ENCODE measurements at regions not wholly inside any gene's neighbourhood (a gene's known extent, or its start where the extent isn't known, plus 50 kb on each side); places are given as distances from the start of the nearest gene placed in this dataset.
A peak's percentile ranks its signal among the peaks of the same experiment; 100 is the strongest.

- H3K4me3 Mint-ChIP-seq = peak overlapping the region in 1 of 10 donors; percentile 39
- ChIA-PET POLR2A (interaction anchor here (1.6 kb wide), 1 partner anchor 61 kb away, joined by 3 read pairs; no protein-coding TSS in a partner anchor), CTCF (no interaction called here)
- intact Hi-C loops (cut with micrococcal nuclease) = no loop called here
- H3K36me3 ChIP-seq (ENCODE audit: control insufficient read depth in 2 of 3, insufficient read depth in 3 of 3, low read length in 3 of 3) = no peaks in the 10 kb centered on the region
- no peak overlapping the region for H3K4me3 ChIP-seq (ENCODE audit: low read length)
- peaks cover 5 to 39% (median 14%) of the 10 kb centered on the region in 7 donors for H3K4me1 Mint-ChIP-seq
- ATAC-seq (no peak), DNase-seq (no peak)
- no peaks in the 10 kb centered on the region for H3K27me3 ChIP-seq (ENCODE audit: control insufficient read depth in 2 of 2, insufficient read depth in 2 of 2, low read length in 2 of 2)
- no peaks in the 10 kb centered on the region for H3K9me3 ChIP-seq (ENCODE audit: control insufficient read depth in 2 of 3, low read length in 3 of 3)
- no peak overlapping the region for H3K27ac ChIP-seq (ENCODE audit: low read depth, low read length)
- H3K9me3 Mint-ChIP-seq = peaks cover 0 to 10% (median 0%) of the 10 kb centered on the region in 11 donors
- peaks cover 0 to 5% (median 3%) of the 10 kb centered on the region in 5 donors for H3K36me3 Mint-ChIP-seq
- no peaks in the 10 kb centered on the region for H3K27me3 Mint-ChIP-seq
- peaks cover 3 to 4% of the 10 kb centered on the region in 2 donors for H3K4me1 ChIP-seq (ENCODE audit: control insufficient read depth in 2 of 2, insufficient read depth in 2 of 2, low read length in 2 of 2)
- H3K27ac Mint-ChIP-seq = peak overlapping the region in 1 of 9 donors; percentile 37
Measured at GRCh38 chr12:91948504-91948903, 197.1 kb downstream of the BTG1 start.

- Mint-ChIP-seq H3K36me3 (peaks cover 0 to 8% (median 6%) of the 10 kb centered on the region in 5 donors), H3K4me1 (peaks cover 5 to 35% (median 14%) of the 10 kb centered on the region in 7 donors), H3K27me3 (peaks cover 0 to 3% (median 0%) of the 10 kb centered on the region in 5 donors), H3K27ac (peak overlapping the region in 3 of 9 donors; percentile 26 to 66 (median 26)), H3K4me3 (no peak overlapping the region), H3K9me3 (peaks cover 0 to 20% (median 1%) of the 10 kb centered on the region in 11 donors)
- Histone ChIP-seq H3K36me3 (ENCODE audit: control insufficient read depth in 2 of 3, insufficient read depth in 3 of 3, low read length in 3 of 3) (no peaks in the 10 kb centered on the region), H3K27ac (ENCODE audit: low read depth, low read length) (no peak overlapping the region), H3K27me3 (ENCODE audit: control insufficient read depth in 2 of 2, insufficient read depth in 2 of 2, low read length in 2 of 2) (no peaks in the 10 kb centered on the region), H3K9me3 (ENCODE audit: control insufficient read depth in 2 of 3, low read length in 3 of 3) (no peaks in the 10 kb centered on the region), H3K4me3 (ENCODE audit: low read length) (no peak overlapping the region), H3K4me1 (ENCODE audit: control insufficient read depth in 2 of 2, insufficient read depth in 2 of 2, low read length in 2 of 2) (peaks cover 3 to 4% of the 10 kb centered on the region in 2 donors)
- ATAC-seq (peak; percentile 53), DNase-seq (peak in 1 of 9 donors; percentile 25)
- ChIA-PET CTCF (no interaction called here), POLR2A (interaction anchor here (0.8 to 1.6 kb wide), 2 partner anchors 42 to 60 kb away, joined by 3 read pairs; no protein-coding TSS in a partner anchor)
- intact Hi-C loops (cut with micrococcal nuclease) = no loop called here
Measured at GRCh38 chr12:91947459-91947858, 198.2 kb downstream of the BTG1 start.

DNA sequence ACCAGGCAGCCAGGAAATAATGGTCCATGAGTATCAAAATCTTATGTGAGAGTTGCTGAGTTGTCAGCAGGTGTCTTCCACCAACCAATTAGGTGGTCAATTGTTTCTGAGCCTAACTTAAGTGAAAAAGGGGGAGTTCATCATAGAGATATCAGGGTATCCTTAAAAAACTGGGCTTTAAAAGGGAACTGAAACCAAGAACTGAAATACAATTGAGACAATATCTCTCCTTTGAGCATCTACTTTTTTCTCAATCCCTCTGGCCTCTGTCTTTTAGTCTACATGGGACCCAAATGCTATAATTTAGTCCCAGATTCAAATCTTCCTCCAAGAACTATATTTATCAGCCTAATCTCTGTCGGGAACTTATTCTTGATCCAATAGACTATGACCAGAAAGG lies 201.0 kb downstream of the BTG1 start:
- no peak overlapping the region for H3K27ac Mint-ChIP-seq
- Histone ChIP-seq H3K27me3 (ENCODE audit: control insufficient read depth in 2 of 2, insufficient read depth in 2 of 2, low read length in 2 of 2) (no peaks in the 10 kb centered on the region), H3K36me3 (ENCODE audit: control insufficient read depth in 2 of 3, insufficient read depth in 3 of 3, low read length in 3 of 3) (no peaks in the 10 kb centered on the region), H3K4me1 (ENCODE audit: control insufficient read depth in 2 of 2, insufficient read depth in 2 of 2, low read length in 2 of 2) (peaks cover 3 to 4% of the 10 kb centered on the region in 2 donors), H3K9me3 (ENCODE audit: control insufficient read depth in 2 of 3, low read length in 3 of 3) (no peaks in the 10 kb centered on the region), H3K4me3 (ENCODE audit: low read length) (no peak overlapping the region), H3K27ac (ENCODE audit: low read depth, low read length) (no peak overlapping the region)
- ChIA-PET POLR2A (no interaction called here), CTCF (no interaction called here)
- H3K36me3 Mint-ChIP-seq = peaks cover 0 to 8% (median 6%) of the 10 kb centered on the region in 5 donors
- peaks cover 0 to 3% (median 0%) of the 10 kb centered on the region in 5 donors for H3K27me3 Mint-ChIP-seq
- peaks cover 5 to 34% (median 14%) of the 10 kb centered on the region in 7 donors for H3K4me1 Mint-ChIP-seq
- DNase-seq (no peak), ATAC-seq (no peak)
- intact Hi-C loops (cut with micrococcal nuclease) = no loop called here
- peaks cover 0 to 33% (median 3%) of the 10 kb centered on the region in 11 donors for H3K9me3 Mint-ChIP-seq
- no peak overlapping the region for H3K4me3 Mint-ChIP-seq

GRCh38 chr12:91940826-91941570 lies 204.6 kb downstream of the BTG1 start:
- no peaks in the 10 kb centered on the region for H3K9me3 ChIP-seq (ENCODE audit: control insufficient read depth in 2 of 3, low read length in 3 of 3)
- ChIA-PET CTCF (no interaction called here), POLR2A (interaction anchor here (0.6 kb wide), 1 partner anchor 191 kb away, joined by 3 read pairs; no protein-coding TSS in a partner anchor)
- no peak overlapping the region for H3K4me3 ChIP-seq (ENCODE audit: low read length)
- Mint-ChIP-seq H3K4me3 (no peak overlapping the region), H3K27ac (no peak overlapping the region), H3K36me3 (peaks cover 5 to 14% (median 6%) of the 10 kb centered on the region in 5 donors), H3K4me1 (peaks cover 0 to 23% (median 8%) of the 10 kb centered on the region in 7 donors), H3K9me3 (peaks cover 0 to 33% (median 3%) of the 10 kb centered on the region in 11 donors), H3K27me3 (peaks cover 0 to 3% (median 0%) of the 10 kb centered on the region in 5 donors)
- intact Hi-C loops (cut with micrococcal nuclease) = no loop called here
- no peaks in the 10 kb centered on the region for H3K4me1 ChIP-seq (ENCODE audit: control insufficient read depth in 2 of 2, insufficient read depth in 2 of 2, low read length in 2 of 2)
- no peaks in the 10 kb centered on the region for H3K27me3 ChIP-seq (ENCODE audit: control insufficient read depth in 2 of 2, insufficient read depth in 2 of 2, low read length in 2 of 2)
- H3K36me3 ChIP-seq (ENCODE audit: control insufficient read depth in 2 of 3, insufficient read depth in 3 of 3, low read length in 3 of 3) = no peaks in the 10 kb centered on the region
- no peak for DNase-seq
- no peak for ATAC-seq
- no peak overlapping the region for H3K27ac ChIP-seq (ENCODE audit: low read depth, low read length)

DNA sequence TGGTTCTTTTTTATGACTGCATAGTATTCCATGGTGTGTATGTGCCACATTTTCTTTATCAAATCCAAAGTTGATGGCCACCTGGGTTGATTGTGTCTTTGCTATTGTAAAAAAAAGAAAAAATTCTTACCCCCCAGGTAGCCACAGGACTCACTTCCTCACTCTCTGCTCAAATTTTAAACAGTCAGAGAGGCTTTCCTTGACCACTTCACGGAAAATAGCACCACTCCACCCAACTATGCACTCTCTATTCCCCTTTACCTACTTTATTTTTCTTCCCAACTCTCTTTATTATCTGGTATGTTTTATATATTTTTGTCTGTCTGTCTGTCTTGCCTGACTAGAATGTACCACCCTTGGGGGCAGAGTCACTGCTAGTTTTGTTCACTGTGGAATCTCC lies 205.3 kb downstream of the BTG1 start:
- no peaks in the 10 kb centered on the region for H3K27me3 ChIP-seq (ENCODE audit: control insufficient read depth in 2 of 2, insufficient read depth in 2 of 2, low read length in 2 of 2)
- ChIA-PET CTCF (no interaction called here), POLR2A (interaction anchor here (0.6 to 1.5 kb wide), 2 partner anchors 192 to 204 kb away, joined by 3 to 4 read pairs; no protein-coding TSS in a partner anchor)
- H3K27ac Mint-ChIP-seq = no peak overlapping the region
- peaks cover 0 to 33% (median 3%) of the 10 kb centered on the region in 11 donors for H3K9me3 Mint-ChIP-seq
- H3K4me3 ChIP-seq (ENCODE audit: low read length) = no peak overlapping the region
- no peak overlapping the region for H3K4me3 Mint-ChIP-seq
- peaks cover 0 to 25% (median 10%) of the 10 kb centered on the region in 7 donors for H3K4me1 Mint-ChIP-seq
- H3K4me1 ChIP-seq (ENCODE audit: control insufficient read depth in 2 of 2, insufficient read depth in 2 of 2, low read length in 2 of 2) = no peaks in the 10 kb centered on the region
- H3K36me3 ChIP-seq (ENCODE audit: control insufficient read depth in 2 of 3, insufficient read depth in 3 of 3, low read length in 3 of 3) = no peaks in the 10 kb centered on the region
- H3K9me3 ChIP-seq (ENCODE audit: control insufficient read depth in 2 of 3, low read length in 3 of 3) = no peaks in the 10 kb centered on the region
- H3K27me3 Mint-ChIP-seq = peaks cover 0 to 3% (median 0%) of the 10 kb centered on the region in 5 donors
- ATAC-seq (no peak), DNase-seq (no peak)
- intact Hi-C loops (cut with micrococcal nuclease) = no loop called here
- H3K27ac ChIP-seq (ENCODE audit: low read depth, low read length) = no peak overlapping the region
- H3K36me3 Mint-ChIP-seq = peaks cover 5 to 14% (median 6%) of the 10 kb centered on the region in 5 donors

- Mint-ChIP-seq H3K4me1 (peaks cover 0 to 37% (median 14%) of the 10 kb centered on the region in 7 donors), H3K27me3 (peaks cover 0 to 2% (median 0%) of the 10 kb centered on the region in 5 donors), H3K36me3 (peaks cover 2 to 9% (median 3%) of the 10 kb centered on the region in 5 donors), H3K4me3 (no peak overlapping the region), H3K27ac (peak overlapping the region in 1 of 9 donors; percentile 29), H3K9me3 (peaks cover 0 to 15% (median 0%) of the 10 kb centered on the region in 11 donors)
- Histone ChIP-seq H3K27ac (ENCODE audit: low read depth, low read length) (no peak overlapping the region), H3K4me1 (ENCODE audit: control insufficient read depth in 2 of 2, insufficient read depth in 2 of 2, low read length in 2 of 2) (no peaks in the 10 kb centered on the region), H3K9me3 (ENCODE audit: control insufficient read depth in 2 of 3, low read length in 3 of 3) (no peaks in the 10 kb centered on the region), H3K36me3 (ENCODE audit: control insufficient read depth in 2 of 3, insufficient read depth in 3 of 3, low read length in 3 of 3) (no peaks in the 10 kb centered on the region), H3K4me3 (ENCODE audit: low read length) (no peak overlapping the region), H3K27me3 (ENCODE audit: control insufficient read depth in 2 of 2, insufficient read depth in 2 of 2, low read length in 2 of 2) (no peaks in the 10 kb centered on the region)
- DNase-seq = no peak
- ChIA-PET CTCF (no interaction called here), POLR2A (no interaction called here)
- intact Hi-C loops (cut with micrococcal nuclease) = loop anchor here in 1 of 2 donors (1.0 to 5.0 kb wide), 2 partner anchors 13 to 45 kb away; no protein-coding TSS in a partner anchor
- ATAC-seq = no peak
Measured at GRCh38 chr12:91937706-91938105, 207.9 kb downstream of the BTG1 start.
